ENCODE measurements at regions not wholly inside any gene's neighbourhood (a gene's known extent, or its start where the extent isn't known, plus 50 kb on each side); places are given as distances from the start of the nearest gene placed in this dataset.

- H3K27ac ChIP-seq (replicated peaks): no peak overlapping the region
- TF ChIP-seq CTCF (IDR thresholded peaks at IDR 0.05; ENCODE audit: insufficient read depth, low read length) (no peak), REST (IDR thresholded peaks at IDR 0.05; ENCODE audit: insufficient replicate concordance, low read depth) (no peak), GABPA (IDR thresholded peaks at IDR 0.05; ENCODE audit: low read depth) (no peak), POLR2AphosphoS5 (IDR thresholded peaks at IDR 0.05; ENCODE audit: low read depth) (no peak), SPI1 (IDR thresholded peaks at IDR 0.05; ENCODE audit: borderline replicate concordance, low read depth) (no peak)
- no peaks in the 10 kb centered on the region for H3K27me3 ChIP-seq (ENCODE audit: insufficient read depth, poor library complexity, severe bottlenecking)
- no peak for DNase-seq (ENCODE audit: low read depth in 1 of 2, low spot score in 1 of 2)
- H3K4me3 ChIP-seq (replicated peaks; ENCODE audit: insufficient read depth, low read length): no peak overlapping the region
These were observed 110.1 kb downstream of the COX18 start for GRCh38 chr4:72959411-72959810.

- no peak overlapping the region for H3K27ac ChIP-seq (replicated peaks)
- no peaks in the 10 kb centered on the region for H3K27me3 ChIP-seq (ENCODE audit: insufficient read depth, poor library complexity, severe bottlenecking)
- H3K4me3 ChIP-seq (replicated peaks; ENCODE audit: insufficient read depth, low read length): no peak overlapping the region
- TF ChIP-seq POLR2AphosphoS5 (IDR thresholded peaks at IDR 0.05; ENCODE audit: low read depth) (no peak), GABPA (IDR thresholded peaks at IDR 0.05; ENCODE audit: low read depth) (no peak), SPI1 (IDR thresholded peaks at IDR 0.05; ENCODE audit: borderline replicate concordance, low read depth) (no peak), REST (IDR thresholded peaks at IDR 0.05; ENCODE audit: insufficient replicate concordance, low read depth) (no peak), CTCF (IDR thresholded peaks at IDR 0.05; ENCODE audit: insufficient read depth, low read length) (no peak)
- no peak for DNase-seq (ENCODE audit: low read depth in 1 of 2, low spot score in 1 of 2)
These were observed 114.7 kb downstream of the COX18 start for GRCh38 chr4:72954811-72955210.

GRCh38 chr4:72953571-72953970, 115.9 kb downstream of the COX18 start:
- DNase-seq (ENCODE audit: low read depth in 1 of 2, low spot score in 1 of 2): no peak
- Histone ChIP-seq H3K27ac (replicated peaks) (no peak overlapping the region), H3K4me3 (replicated peaks; ENCODE audit: insufficient read depth, low read length) (no peak overlapping the region), H3K27me3 (ENCODE audit: insufficient read depth, poor library complexity, severe bottlenecking) (no peaks in the 10 kb centered on the region)
- TF ChIP-seq SPI1 (IDR thresholded peaks at IDR 0.05; ENCODE audit: borderline replicate concordance, low read depth): no peak
- TF ChIP-seq REST (IDR thresholded peaks at IDR 0.05; ENCODE audit: insufficient replicate concordance, low read depth): no peak
- no peak for TF ChIP-seq POLR2AphosphoS5 (IDR thresholded peaks at IDR 0.05; ENCODE audit: low read depth)
- no peak for TF ChIP-seq GABPA (IDR thresholded peaks at IDR 0.05; ENCODE audit: low read depth)
- no peak for TF ChIP-seq CTCF (IDR thresholded peaks at IDR 0.05; ENCODE audit: insufficient read depth, low read length)
